HepG2 (cell line): ENCODE measurements at regions not wholly inside any gene's neighbourhood (a gene's known extent, or its start where the extent isn't known, plus 50 kb on each side); places are given as distances from the start of the nearest gene placed in this dataset.

Experiments used
- ATAC-seq: fragments of 200-7000 bp; cut with Tn5 transposase; 3 replicates; pipeline ENCODE4 v1.9.1; 2020; ENCODE audit warnings: mild to moderate bottlenecking, moderate library complexity
- BruUV-seq: library from RNA; stranded (reverse); fragments of 400-500 nt; replicated peaks from 2 replicates; lab custom pipeline; 2021; lab: Mats Ljungman, UMichigan
- CTCF ChIA-PET: fragments of 300-600 bp; formaldehyde crosslinking; extraction: SDS; loops from one replicate; lab custom pipeline; 2021; ENCODE audit warnings: low total read pairs, inconsistent platforms, low intra/inter-chr PET ratio; lab: Yijun Ruan, JAX
- POLR2A ChIA-PET: fragments of 350-600 bp; sonication (Branson Sonifier 250); formaldehyde crosslinking; loops from one replicate; lab custom pipeline; 2020; ENCODE audit warnings: antibody characterized with exemption, inconsistent platforms; lab: Yijun Ruan, JAX
- DNase-seq: peaks from one replicate; pipeline ENCODE4 v3.0.0-alpha.2; 2015; ENCODE audit warnings: low spot score
- FAIRE-seq: peaks from 3 replicates; lab custom pipeline; 2011; peaks lifted over from hg19 to GRCh38; lab: Jason Lieb, UNC
- H2AFZ ChIP-seq: one replicate; pipeline ENCODE4 v1.6.1; 2011; ENCODE audit warnings: low read length, inconsistent platforms
- H3K27ac ChIP-seq: fragments of 300-600 bp; 3 replicates; pipeline ENCODE4 v1.8.0; 2011; ENCODE audit warnings: mixed run types, mild to moderate bottlenecking, mixed read lengths, low read length, inconsistent platforms; ENCODE audit not compliant: insufficient read depth; ENCODE audit errors: extremely low read length
- H3K27me3 ChIP-seq, 2 experiments: fragments of 200-600 bp in 1 of 2; 2 replicates in 1 of 2; 3 replicates in 1 of 2; pipeline versions ENCODE4 v1.6.0 to v1.8.0; 2011; ENCODE audit warnings: low read length in 2 of 2, mild to moderate bottlenecking in 2 of 2, moderate library complexity in 2 of 2, inconsistent platforms in 1 of 2; ENCODE audit not compliant: insufficient read depth in 2 of 2, control insufficient read depth in 1 of 2
- H3K36me3 ChIP-seq, 2 experiments: fragments of 200-600 bp in 1 of 2; replicated peaks in 1 of 2; 2 replicates in 1 of 2; 3 replicates in 1 of 2; pipeline versions ENCODE4 v1.5.1 to v1.8.0; 2011; ENCODE audit warnings: low read length in 2 of 2, inconsistent platforms in 1 of 2; ENCODE audit not compliant: insufficient read depth in 2 of 2, control insufficient read depth in 1 of 2
- H3K4me1 ChIP-seq: 2 replicates; pipeline ENCODE4 v1.5.1; 2012; ENCODE audit warnings: low read length, inconsistent platforms; ENCODE audit not compliant: insufficient read depth
- H3K4me2 ChIP-seq: 2 replicates; pipeline ENCODE4 v1.6.0; 2011; ENCODE audit warnings: low read depth, low read length, inconsistent platforms
- H3K4me3 ChIP-seq, 3 experiments: fragments of 200-600 bp in 1 of 3; sonication (generic), shearing (Covaris generic) in 1 of 3; replicated peaks in 1 of 3; 2 replicates each; pipeline ENCODE4 v1.5.1; 2011 to 2016; ENCODE audit warnings: low read length in 3 of 3, inconsistent platforms in 2 of 3, low read depth in 2 of 3, mild to moderate bottlenecking in 2 of 3, control low read depth in 1 of 3, mixed read lengths in 1 of 3; ENCODE audit not compliant: insufficient read depth in 1 of 3
- H3K79me2 ChIP-seq: one replicate; pipeline ENCODE4 v1.6.1; 2011; ENCODE audit warnings: low read length, inconsistent platforms; ENCODE audit not compliant: insufficient read depth
- H3K9ac ChIP-seq: 2 replicates; pipeline ENCODE4 v1.6.0; 2011; ENCODE audit warnings: mild to moderate bottlenecking, low read depth, low read length, inconsistent platforms; ENCODE audit not compliant: insufficient read depth
- H3K9me3 ChIP-seq: 2 replicates; pipeline ENCODE4 v1.5.1; 2012; ENCODE audit warnings: mild to moderate bottlenecking, low read length
- H4K20me1 ChIP-seq: 2 replicates; pipeline ENCODE4 v1.6.0; 2011; ENCODE audit warnings: inconsistent platforms, mild to moderate bottlenecking, low read length, moderate library complexity; ENCODE audit not compliant: insufficient read depth
- ARNT2 ChIP-seq: sonication (generic); formaldehyde crosslinking; IDR thresholded peaks from 2 replicates; pipeline ENCODE4 v1.8.0; 2022; ENCODE audit warnings: mild to moderate bottlenecking, low read depth, missing genetic modification reagents, moderate library complexity
- CCAR2 ChIP-seq: fragments of 200-400 bp; formaldehyde crosslinking; optimal IDR thresholded peaks from 2 replicates; pipeline ENCODE3; 2018; ENCODE audit warnings: low read depth, mild to moderate bottlenecking, low read length, moderate library complexity
- EZH2 ChIP-seq: conservative IDR thresholded peaks from 2 replicates; pipeline ENCODE4 v1.6.1; 2012; ENCODE audit warnings: mild to moderate bottlenecking, low read depth, low read length, moderate library complexity
- IRF2 ChIP-seq: IDR thresholded peaks from 2 replicates; pipeline ENCODE4 v1.6.1; 2018; ENCODE audit warnings: missing genetic modification reagents, missing compliant biosample characterization
- ISL2 ChIP-seq: sonication (generic); formaldehyde crosslinking; IDR thresholded peaks from 2 replicates; pipeline ENCODE4 v1.5.0; 2020; ENCODE audit warnings: missing genetic modification reagents
- MTF2 ChIP-seq: sonication (generic); formaldehyde crosslinking; IDR thresholded peaks from 2 replicates; pipeline ENCODE4 v1.5.0; 2020; ENCODE audit warnings: missing genetic modification reagents, borderline replicate concordance
- RNF219 ChIP-seq: sonication (generic); formaldehyde crosslinking; IDR thresholded peaks from 2 replicates; pipeline ENCODE4 v1.5.0; 2020; ENCODE audit warnings: mild to moderate bottlenecking, missing genetic modification reagents
- ZNF777 ChIP-seq: sonication (generic); formaldehyde crosslinking; IDR thresholded peaks from 2 replicates; pipeline ENCODE4 v1.4.0; 2020; ENCODE audit warnings: missing genetic modification reagents
- WGBS: methylation state at CpG from one replicate; pipeline ENCODE4 v1.1.6; 2017; ENCODE audit warnings: low lambda C conversion rate; 5-methylcytosine and 5-hydroxymethylcytosine counted together
- in situ Hi-C: cut with HindIII; loops from 2 replicates; pipeline ENCODE4 v1.10.0; 2017; ENCODE audit warnings: low pct_unique_long_range_greater_than_20kb; ENCODE audit not compliant: extremely low pct_ligation_motif_present
- intact Hi-C: fragments of 100-400 bp; cut with micrococcal nuclease; formaldehyde crosslinking; loops from one replicate; pipeline ENCODE4 v1.10.0; 2022; ENCODE audit not compliant: unreplicated experiment
- TF ChIP-seq, protein P1 (sequence below): sonication (generic); formaldehyde crosslinking; IDR thresholded peaks from 2 replicates; pipeline ENCODE4 v1.5.0; 2020; ENCODE audit warnings: missing genetic modification reagents
- TF ChIP-seq, protein P2 (sequence below): sonication (generic); formaldehyde crosslinking; conservative IDR thresholded peaks from 2 replicates; pipeline ENCODE4 v1.4.0; 2020; ENCODE audit warnings: mild to moderate bottlenecking, missing genetic modification reagents, moderate library complexity
- TF ChIP-seq, protein P3 (sequence below): sonication (generic); formaldehyde crosslinking; IDR thresholded peaks from 2 replicates; pipeline ENCODE4 v1.8.1; 2023; ENCODE audit warnings: mild to moderate bottlenecking, inconsistent platforms, moderate library complexity, missing genetic modification reagents, borderline replicate concordance
- TF ChIP-seq, protein P4 (sequence below): sonication (generic); formaldehyde crosslinking; IDR thresholded peaks from 2 replicates; pipeline ENCODE4 v1.4.0; 2020; ENCODE audit warnings: low read depth, missing genetic modification reagents

DNA sequence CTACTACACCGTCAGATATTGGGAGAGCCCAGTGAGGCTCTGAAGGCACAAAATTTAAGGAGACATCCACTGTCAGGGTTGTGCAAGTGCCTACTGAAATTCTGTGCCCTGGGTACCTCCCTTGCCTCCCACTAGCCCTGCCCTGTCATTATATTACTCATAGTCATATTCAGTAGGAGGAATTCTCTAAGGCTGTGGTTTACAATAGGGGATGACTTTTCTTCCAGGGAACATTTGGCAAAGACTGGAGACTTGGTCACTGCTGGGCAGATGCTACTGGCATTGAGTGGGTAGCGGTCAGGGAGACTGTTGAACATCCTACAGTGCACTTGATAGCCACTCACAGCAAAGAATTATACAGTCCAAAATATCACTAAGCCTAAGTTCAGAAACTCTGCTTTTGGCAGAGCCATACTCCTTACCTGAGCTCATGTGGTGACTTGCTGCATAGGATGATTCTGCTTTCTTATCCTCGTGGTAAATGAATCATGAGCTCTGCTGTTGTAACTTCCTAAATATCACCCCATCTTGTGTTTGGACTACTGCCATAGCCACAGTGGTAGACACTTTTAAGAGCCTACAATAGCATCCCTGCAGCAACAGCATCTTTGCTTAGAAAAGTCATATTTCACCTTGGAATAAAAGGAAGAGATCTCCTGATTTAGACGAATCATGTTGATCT, 563.4 kb upstream of the PLXNA2 start:
- no TSS peak for BruUV-seq
- POLR2A ChIA-PET, result no interaction called here
- TF ChIP-seq CCAR2 (no peak), ARNT2 (CRISPR knock-in tag) (no peak), IRF2 (CRISPR knock-in tag) (no peak), RNF219 (CRISPR knock-in tag) (no peak), ZNF777 (no peak), EZH2 (no peak), ISL2 (CRISPR knock-in tag) (no peak), MTF2 (CRISPR knock-in tag) (no peak)
- TF ChIP-seq, protein P1, sequence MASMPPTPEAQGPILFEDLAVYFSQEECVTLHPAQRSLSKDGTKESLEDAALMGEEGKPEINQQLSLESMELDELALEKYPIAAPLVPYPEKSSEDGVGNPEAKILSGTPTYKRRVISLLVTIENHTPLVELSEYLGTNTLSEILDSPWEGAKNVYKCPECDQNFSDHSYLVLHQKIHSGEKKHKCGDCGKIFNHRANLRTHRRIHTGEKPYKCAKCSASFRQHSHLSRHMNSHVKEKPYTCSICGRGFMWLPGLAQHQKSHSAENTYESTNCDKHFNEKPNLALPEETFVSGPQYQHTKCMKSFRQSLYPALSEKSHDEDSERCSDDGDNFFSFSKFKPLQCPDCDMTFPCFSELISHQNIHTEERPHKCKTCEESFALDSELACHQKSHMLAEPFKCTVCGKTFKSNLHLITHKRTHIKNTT (CRISPR knock-in tag), result no peak
- TF ChIP-seq, protein P2, sequence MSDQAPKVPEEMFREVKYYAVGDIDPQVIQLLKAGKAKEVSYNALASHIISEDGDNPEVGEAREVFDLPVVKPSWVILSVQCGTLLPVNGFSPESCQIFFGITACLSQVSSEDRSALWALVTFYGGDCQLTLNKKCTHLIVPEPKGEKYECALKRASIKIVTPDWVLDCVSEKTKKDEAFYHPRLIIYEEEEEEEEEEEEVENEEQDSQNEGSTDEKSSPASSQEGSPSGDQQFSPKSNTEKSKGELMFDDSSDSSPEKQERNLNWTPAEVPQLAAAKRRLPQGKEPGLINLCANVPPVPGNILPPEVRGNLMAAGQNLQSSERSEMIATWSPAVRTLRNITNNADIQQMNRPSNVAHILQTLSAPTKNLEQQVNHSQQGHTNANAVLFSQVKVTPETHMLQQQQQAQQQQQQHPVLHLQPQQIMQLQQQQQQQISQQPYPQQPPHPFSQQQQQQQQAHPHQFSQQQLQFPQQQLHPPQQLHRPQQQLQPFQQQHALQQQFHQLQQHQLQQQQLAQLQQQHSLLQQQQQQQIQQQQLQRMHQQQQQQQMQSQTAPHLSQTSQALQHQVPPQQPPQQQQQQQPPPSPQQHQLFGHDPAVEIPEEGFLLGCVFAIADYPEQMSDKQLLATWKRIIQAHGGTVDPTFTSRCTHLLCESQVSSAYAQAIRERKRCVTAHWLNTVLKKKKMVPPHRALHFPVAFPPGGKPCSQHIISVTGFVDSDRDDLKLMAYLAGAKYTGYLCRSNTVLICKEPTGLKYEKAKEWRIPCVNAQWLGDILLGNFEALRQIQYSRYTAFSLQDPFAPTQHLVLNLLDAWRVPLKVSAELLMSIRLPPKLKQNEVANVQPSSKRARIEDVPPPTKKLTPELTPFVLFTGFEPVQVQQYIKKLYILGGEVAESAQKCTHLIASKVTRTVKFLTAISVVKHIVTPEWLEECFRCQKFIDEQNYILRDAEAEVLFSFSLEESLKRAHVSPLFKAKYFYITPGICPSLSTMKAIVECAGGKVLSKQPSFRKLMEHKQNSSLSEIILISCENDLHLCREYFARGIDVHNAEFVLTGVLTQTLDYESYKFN (CRISPR knock-in tag), result no peak
- TF ChIP-seq, protein P3, sequence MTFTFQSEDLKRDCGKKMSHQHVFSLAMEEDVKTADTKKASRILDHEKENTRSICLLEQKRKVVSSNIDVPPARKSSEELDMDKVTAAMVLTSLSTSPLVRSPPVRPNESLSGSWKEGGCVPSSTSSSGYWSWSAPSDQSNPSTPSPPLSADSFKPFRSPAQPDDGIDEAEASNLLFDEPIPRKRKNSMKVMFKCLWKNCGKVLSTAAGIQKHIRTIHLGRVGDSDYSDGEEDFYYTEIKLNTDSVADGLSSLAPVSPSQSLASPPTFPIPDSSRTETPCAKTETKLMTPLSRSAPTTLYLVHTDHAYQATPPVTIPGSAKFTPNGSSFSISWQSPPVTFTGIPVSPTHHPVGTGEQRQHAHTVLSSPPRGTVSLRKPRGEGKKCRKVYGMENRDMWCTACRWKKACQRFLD (CRISPR knock-in tag), result no peak
- TF ChIP-seq, protein P4, sequence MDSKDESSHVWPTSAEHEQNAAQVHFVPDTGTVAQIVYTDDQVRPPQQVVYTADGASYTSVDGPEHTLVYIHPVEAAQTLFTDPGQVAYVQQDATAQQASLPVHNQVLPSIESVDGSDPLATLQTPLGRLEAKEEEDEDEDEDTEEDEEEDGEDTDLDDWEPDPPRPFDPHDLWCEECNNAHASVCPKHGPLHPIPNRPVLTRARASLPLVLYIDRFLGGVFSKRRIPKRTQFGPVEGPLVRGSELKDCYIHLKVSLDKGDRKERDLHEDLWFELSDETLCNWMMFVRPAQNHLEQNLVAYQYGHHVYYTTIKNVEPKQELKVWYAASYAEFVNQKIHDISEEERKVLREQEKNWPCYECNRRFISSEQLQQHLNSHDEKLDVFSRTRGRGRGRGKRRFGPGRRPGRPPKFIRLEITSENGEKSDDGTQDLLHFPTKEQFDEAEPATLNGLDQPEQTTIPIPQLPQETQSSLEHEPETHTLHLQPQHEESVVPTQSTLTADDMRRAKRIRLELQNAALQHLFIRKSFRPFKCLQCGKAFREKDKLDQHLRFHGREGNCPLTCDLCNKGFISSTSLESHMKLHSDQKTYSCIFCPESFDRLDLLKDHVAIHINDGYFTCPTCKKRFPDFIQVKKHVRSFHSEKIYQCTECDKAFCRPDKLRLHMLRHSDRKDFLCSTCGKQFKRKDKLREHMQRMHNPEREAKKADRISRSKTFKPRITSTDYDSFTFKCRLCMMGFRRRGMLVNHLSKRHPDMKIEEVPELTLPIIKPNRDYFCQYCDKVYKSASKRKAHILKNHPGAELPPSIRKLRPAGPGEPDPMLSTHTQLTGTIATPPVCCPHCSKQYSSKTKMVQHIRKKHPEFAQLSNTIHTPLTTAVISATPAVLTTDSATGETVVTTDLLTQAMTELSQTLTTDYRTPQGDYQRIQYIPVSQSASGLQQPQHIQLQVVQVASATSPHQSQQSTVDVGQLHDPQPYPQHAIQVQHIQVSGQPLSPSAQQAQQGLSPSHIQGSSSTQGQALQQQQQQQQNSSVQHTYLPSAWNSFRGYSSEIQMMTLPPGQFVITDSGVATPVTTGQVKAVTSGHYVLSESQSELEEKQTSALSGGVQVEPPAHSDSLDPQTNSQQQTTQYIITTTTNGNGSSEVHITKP (CRISPR knock-in tag), result no peak

More for the DNA sequence above, 563.4 kb upstream of the PLXNA2 start:
- Histone ChIP-seq H3K27ac (no peak overlapping the region), H3K4me3 (no peak overlapping the region), H3K9ac (no peak overlapping the region), H3K79me2 (no peaks in the 10 kb centered on the region), H4K20me1 (no peaks in the 10 kb centered on the region), H3K4me1 (no peaks in the 10 kb centered on the region), H3K27me3 (no peaks in the 10 kb centered on the region; a peak in 1 of 5 replicates), H2AFZ (no peak overlapping the region), H3K36me3 (no peaks in the 10 kb centered on the region), H3K4me2 (no peak overlapping the region), H3K9me3 (no peaks in the 10 kb centered on the region)
- ATAC-seq (no peak), FAIRE-seq (no peak), DNase-seq (no peak)
- intact Hi-C loops (no loop called here), in situ Hi-C loops (no loop called here)
- CTCF ChIA-PET, result no interaction called here
- 1% methylated on average over 4 of the region's 4 CpGs for WGBS
